ENCODE measurements at regions not wholly inside any gene's neighbourhood (a gene's known extent, or its start where the extent isn't known, plus 50 kb on each side); places are given as distances from the start of the nearest gene placed in this dataset.

DNA sequence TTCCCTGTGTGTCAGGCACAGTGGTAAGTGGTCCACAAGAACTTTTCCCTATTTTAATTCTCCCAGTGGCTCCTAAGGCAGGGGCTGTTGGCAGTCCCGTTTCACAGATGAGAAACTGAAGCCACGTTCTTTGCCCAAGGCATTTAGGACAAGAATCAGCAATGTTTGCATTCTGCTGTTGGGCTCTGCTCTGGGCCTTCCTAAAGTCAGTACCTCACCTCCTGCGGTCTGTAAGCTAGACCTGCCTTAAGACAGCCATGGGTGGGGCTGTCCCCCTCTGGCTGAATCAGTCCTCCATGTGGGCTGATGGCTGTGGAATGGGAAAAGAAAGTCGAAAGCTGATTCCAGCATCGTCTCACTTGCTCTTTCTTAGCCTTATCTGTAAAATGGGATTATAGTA, 304.8 kb downstream of the MAF start:
- Histone ChIP-seq H3K9me2 (replicated peaks; ENCODE audit: insufficient read depth, low read length) (no peaks in the 10 kb centered on the region), H3K4me3 (ENCODE audit: low read length) (no peak overlapping the region), H3K27me3 (replicated peaks; ENCODE audit: insufficient read depth, low read length) (no peaks in the 10 kb centered on the region), H3K27ac (ENCODE audit: low read length) (no peak overlapping the region), H3K9ac (ENCODE audit: low read length) (no peak overlapping the region), H3K9me3 (replicated peaks; ENCODE audit: insufficient read depth, low read length) (no peaks in the 10 kb centered on the region), H4K20me1 (ENCODE audit: insufficient read depth, low read length) (no peaks in the 10 kb centered on the region), H3F3A (ENCODE audit: insufficient read depth, low read length) (no peaks in the 10 kb centered on the region), H3K4me1 (ENCODE audit: low read length) (no peaks in the 10 kb centered on the region), H3K79me2 (ENCODE audit: low read length) (no peaks in the 10 kb centered on the region), H3K4me2 (ENCODE audit: low read depth, low read length) (no peak overlapping the region), H2AFZ (ENCODE audit: low read length) (no peak overlapping the region), H3K36me3 (replicated peaks; ENCODE audit: insufficient read depth, low read length) (no peaks in the 10 kb centered on the region)
- TF ChIP-seq EZH2 (optimal IDR thresholded peaks at IDR 0.05; ENCODE audit: low read depth, low read length) (no peak), EZH2phosphoT487 (IDR thresholded peaks at IDR 0.05; ENCODE audit: low read length) (no peak)
- TF ChIP-seq, protein P1, sequence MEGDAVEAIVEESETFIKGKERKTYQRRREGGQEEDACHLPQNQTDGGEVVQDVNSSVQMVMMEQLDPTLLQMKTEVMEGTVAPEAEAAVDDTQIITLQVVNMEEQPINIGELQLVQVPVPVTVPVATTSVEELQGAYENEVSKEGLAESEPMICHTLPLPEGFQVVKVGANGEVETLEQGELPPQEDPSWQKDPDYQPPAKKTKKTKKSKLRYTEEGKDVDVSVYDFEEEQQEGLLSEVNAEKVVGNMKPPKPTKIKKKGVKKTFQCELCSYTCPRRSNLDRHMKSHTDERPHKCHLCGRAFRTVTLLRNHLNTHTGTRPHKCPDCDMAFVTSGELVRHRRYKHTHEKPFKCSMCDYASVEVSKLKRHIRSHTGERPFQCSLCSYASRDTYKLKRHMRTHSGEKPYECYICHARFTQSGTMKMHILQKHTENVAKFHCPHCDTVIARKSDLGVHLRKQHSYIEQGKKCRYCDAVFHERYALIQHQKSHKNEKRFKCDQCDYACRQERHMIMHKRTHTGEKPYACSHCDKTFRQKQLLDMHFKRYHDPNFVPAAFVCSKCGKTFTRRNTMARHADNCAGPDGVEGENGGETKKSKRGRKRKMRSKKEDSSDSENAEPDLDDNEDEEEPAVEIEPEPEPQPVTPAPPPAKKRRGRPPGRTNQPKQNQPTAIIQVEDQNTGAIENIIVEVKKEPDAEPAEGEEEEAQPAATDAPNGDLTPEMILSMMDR (IDR thresholded peaks at IDR 0.05; ENCODE audit: low read length) = no peak
- no peak for DNase-seq

DNA sequence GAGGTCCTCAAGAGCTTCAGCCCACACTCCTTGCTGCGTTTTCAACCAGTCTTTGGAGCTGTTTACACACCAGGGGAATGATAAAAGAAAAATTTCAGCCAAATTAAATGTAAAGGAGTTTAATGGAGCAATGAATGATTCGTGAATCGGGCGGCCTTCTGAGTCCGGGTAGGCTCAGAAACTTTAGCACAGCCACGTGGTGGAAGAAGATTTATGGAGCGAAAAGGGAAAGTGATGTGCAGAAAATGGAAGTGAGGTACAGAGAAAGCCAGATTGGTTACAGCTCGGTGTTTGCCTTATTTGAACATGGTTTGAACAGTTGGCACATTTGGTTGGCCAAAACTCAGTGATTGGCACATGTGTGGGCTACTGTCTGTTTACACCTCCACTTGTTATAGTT, 305.4 kb downstream of the MAF start:
- Histone ChIP-seq H3K4me3 (ENCODE audit: low read length) (no peak overlapping the region), H3K9me3 (replicated peaks; ENCODE audit: insufficient read depth, low read length) (no peaks in the 10 kb centered on the region), H4K20me1 (ENCODE audit: insufficient read depth, low read length) (no peaks in the 10 kb centered on the region), H3K36me3 (replicated peaks; ENCODE audit: insufficient read depth, low read length) (no peaks in the 10 kb centered on the region), H3K79me2 (ENCODE audit: low read length) (no peaks in the 10 kb centered on the region), H2AFZ (ENCODE audit: low read length) (no peak overlapping the region), H3K4me1 (ENCODE audit: low read length) (no peaks in the 10 kb centered on the region), H3K27me3 (replicated peaks; ENCODE audit: insufficient read depth, low read length) (no peaks in the 10 kb centered on the region), H3K9ac (ENCODE audit: low read length) (no peak overlapping the region), H3K9me2 (replicated peaks; ENCODE audit: insufficient read depth, low read length) (no peaks in the 10 kb centered on the region), H3K4me2 (ENCODE audit: low read depth, low read length) (no peak overlapping the region), H3F3A (ENCODE audit: insufficient read depth, low read length) (no peaks in the 10 kb centered on the region), H3K27ac (ENCODE audit: low read length) (no peak overlapping the region)
- no peak for DNase-seq
- TF ChIP-seq EZH2 (optimal IDR thresholded peaks at IDR 0.05; ENCODE audit: low read depth, low read length) = no peak
- no peak for TF ChIP-seq EZH2phosphoT487 (IDR thresholded peaks at IDR 0.05; ENCODE audit: low read length)
- TF ChIP-seq, protein P1 (IDR thresholded peaks at IDR 0.05; ENCODE audit: low read length) = no peak

DNA sequence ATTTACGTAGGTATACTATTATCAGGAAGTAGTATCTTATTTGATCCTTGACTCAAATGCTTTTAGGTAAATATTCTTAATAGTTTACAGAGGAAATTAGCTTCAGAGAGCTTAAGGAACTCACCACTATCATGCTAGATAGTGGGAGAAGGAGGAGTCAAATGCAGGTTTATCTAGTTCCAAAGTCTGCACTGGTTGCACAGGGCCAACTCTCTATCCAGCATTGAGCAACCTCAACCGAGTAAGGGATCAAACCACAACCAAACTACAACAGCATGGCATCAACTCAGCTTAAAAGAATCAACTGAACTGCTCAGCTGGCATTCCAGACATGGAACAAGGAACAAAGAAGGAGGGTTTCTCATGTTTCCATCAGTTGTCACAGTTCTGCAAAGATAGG, 306.0 kb downstream of the MAF start:
- Histone ChIP-seq H4K20me1 (ENCODE audit: insufficient read depth, low read length) (no peaks in the 10 kb centered on the region), H3F3A (ENCODE audit: insufficient read depth, low read length) (no peaks in the 10 kb centered on the region), H3K9ac (ENCODE audit: low read length) (no peak overlapping the region), H2AFZ (ENCODE audit: low read length) (no peak overlapping the region), H3K4me2 (ENCODE audit: low read depth, low read length) (no peak overlapping the region), H3K36me3 (replicated peaks; ENCODE audit: insufficient read depth, low read length) (no peaks in the 10 kb centered on the region), H3K27ac (ENCODE audit: low read length) (no peak overlapping the region), H3K4me1 (ENCODE audit: low read length) (no peaks in the 10 kb centered on the region), H3K79me2 (ENCODE audit: low read length) (no peaks in the 10 kb centered on the region), H3K9me3 (replicated peaks; ENCODE audit: insufficient read depth, low read length) (no peaks in the 10 kb centered on the region), H3K27me3 (replicated peaks; ENCODE audit: insufficient read depth, low read length) (no peaks in the 10 kb centered on the region), H3K9me2 (replicated peaks; ENCODE audit: insufficient read depth, low read length) (no peaks in the 10 kb centered on the region), H3K4me3 (ENCODE audit: low read length) (no peak overlapping the region)
- TF ChIP-seq EZH2 (optimal IDR thresholded peaks at IDR 0.05; ENCODE audit: low read depth, low read length) (no peak), EZH2phosphoT487 (IDR thresholded peaks at IDR 0.05; ENCODE audit: low read length) (no peak)
- TF ChIP-seq, protein P1 (IDR thresholded peaks at IDR 0.05; ENCODE audit: low read length) = no peak
- no peak for DNase-seq

Data from MM.1S (cell line).